GM19397 (cell line): ENCODE measurements at regions not wholly inside any gene's neighbourhood (a gene's known extent, or its start where the extent isn't known, plus 50 kb on each side); places are given as distances from the start of the nearest gene placed in this dataset.

Source experiments
- ATAC-seq: cut with Tn5 transposase; IDR thresholded peaks from one replicate; pipeline ENCODE4 v1.9.1; 2021; ENCODE audit warnings: mild to moderate bottlenecking, moderate library complexity; ENCODE audit not compliant: unreplicated experiment

DNA sequence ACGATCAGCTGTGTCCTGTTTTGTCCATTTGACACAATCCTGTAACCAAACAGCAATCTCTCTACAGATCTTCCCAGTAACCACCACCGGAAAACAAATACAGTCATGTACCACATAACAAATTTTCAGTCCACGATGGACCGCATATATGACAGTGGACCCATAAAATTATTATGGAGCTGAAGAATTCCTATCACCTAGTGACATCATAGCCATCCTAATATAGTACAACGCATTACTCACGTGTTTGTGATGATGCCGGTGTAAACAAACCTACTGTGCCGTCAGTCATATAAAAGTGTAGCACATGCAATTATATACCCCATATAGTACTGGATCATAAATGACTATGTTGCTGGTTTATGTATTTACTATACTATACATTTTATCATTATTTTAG is 133.7 kb upstream of the EDNRA start:
- ATAC-seq = no peak

DNA sequence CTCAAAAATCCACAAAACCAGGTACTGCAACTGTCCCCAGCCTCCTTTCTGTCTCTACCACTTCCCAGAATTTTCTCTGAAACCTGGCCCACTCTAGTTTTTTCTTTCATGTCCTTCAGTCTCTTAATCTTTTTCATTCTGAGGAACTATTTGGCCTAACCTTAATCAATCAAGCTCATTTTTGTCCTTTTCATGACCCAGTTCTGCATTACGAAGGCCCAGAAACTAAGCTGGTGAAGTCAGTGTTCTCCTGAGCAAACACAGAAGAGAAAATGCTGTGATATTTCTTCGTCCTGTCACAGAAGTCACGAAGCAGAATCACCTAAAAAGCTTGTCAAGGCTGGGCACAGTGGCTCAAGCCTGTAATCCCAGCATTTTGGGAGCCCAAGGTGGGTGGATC is 131.7 kb upstream of the EDNRA start:
- no peak for ATAC-seq

DNA sequence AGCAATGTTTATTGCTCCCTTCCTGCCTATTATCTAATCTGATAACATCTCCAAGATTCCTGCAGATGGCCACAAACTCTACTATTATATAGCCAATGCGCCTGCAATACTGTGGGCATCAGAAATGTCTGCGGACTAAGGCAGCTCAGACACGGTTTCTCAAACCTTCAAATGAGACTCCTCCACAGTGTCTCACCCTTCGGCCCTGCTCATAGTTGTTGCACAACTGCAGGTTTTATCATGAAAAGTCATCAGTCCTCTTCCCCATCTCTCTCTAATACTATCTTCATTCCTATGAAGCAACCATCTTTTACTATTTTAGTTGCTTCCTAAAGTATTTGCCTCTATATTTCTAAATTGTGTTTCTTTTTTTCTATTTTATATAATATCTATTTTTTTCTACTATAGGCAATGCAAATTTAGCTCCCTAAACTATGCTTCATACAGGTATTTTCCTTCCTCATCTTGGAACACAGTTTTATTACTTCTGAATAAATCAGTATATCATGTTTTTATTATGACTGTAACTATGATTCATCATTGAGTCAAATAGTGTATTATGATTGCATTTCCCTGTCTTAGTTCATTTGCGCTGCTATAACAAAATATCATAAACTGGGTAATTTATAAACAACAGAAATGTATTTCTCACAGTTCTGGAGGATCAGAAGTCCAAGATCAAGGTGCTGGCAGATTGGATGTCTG is 129.7 kb upstream of the EDNRA start:
- no peak for ATAC-seq

DNA sequence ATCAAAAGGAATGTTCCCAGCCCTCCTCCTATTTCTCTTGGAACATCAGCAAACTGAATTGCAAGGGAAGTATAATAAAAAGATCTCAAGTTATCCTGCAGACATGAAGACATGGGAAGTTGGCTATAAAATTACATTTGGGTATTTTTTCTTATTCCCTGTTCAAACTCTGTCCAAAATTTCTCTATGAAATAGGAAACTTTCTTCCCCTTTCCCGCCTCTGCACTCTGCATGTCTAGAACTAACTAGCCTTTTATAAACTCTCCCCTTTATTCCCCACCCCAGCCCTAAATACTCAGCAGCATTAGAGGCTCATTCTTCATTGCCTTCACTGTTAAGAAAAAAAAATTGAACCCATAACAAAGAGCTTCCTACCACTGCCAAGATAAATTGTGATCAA is 126.7 kb upstream of the EDNRA start:
- no peak for ATAC-seq

DNA sequence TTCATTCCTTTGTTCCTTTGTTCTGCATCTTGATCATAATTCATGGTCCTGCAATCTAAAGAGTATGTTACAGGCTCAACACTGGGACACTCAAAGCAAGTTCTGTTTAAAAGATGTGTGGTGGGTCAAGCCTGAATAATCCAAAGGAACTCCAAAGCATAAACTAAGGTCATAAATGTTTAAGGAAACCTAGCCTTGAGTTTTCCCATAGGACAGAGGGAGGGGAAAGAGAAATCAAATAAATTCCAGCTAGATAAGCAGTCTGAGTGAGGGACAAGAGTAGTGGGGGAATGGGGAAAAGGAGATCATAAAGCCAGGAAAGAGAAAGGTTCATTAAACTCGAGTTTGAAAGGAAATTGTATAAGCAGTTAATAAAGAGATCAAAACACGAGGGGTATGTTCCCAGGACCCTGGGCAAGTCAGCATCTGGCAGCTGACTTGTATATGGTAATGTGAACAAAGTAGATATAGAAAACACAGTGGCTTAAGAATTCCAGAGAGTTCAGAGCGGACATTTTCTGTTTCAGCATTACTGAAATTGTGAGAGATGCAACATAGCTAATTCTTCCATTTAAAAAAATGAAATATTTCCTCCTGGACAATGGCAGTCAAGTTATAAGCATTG is 125.8 kb upstream of the EDNRA start:
- no peak for ATAC-seq

DNA sequence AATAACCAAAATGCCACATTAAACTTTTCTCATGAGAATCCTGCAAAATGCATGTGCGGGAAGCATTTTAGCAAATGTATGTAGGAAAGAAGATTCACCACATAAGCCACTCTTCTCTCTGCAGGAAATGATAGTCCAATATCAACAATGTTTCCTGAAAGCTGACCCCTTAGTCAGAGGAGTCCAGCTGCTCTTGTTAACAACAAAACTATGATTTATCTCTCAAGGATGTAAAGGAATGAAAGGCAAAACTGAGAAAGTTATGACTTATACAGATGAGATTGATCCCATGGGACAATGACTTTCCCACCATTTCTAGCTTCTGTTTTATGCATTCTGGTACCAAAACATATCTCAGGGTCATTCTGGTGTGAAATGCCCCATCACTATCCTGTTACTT is 125.0 kb upstream of the EDNRA start:
- ATAC-seq = no peak

DNA sequence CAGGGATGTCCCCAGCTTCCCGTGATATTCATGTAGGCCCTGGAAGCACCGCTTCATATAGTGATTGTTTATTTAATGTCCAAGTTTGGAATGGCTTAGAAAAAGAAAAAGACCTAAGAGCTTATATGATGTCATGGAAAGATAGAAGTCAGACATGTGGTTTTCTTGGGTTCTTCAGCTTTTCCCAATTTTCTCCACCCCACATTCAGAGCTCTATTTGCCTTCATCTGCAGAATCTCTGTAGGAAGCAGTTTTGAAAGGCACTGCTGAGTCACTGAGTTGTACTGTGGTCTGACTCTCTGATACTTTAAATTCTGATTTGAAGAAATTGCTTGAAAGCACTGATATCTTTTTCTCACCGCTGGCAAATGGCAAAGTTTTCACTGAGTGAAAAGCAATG is 120.6 kb upstream of the EDNRA start:
- ATAC-seq = no peak

DNA sequence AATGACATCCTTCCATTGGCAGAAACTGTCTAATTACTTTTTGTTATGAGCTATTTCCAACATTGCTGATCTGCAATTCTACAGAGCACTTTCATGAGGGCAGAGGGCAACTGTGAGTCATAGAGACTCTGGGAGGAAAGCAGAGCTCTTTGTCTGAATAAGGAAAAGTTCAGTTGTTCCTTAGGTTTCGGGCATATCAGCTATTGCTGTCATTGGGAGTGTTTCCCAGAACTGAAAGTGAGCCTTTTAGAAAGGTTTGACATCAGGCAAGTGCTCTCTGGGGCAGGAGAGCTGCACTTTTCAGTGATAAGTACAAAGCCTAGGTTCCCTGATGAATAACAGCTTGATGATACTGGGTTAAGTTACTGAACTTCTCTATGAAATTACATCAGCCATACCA is 119.2 kb upstream of the EDNRA start:
- no peak for ATAC-seq

DNA sequence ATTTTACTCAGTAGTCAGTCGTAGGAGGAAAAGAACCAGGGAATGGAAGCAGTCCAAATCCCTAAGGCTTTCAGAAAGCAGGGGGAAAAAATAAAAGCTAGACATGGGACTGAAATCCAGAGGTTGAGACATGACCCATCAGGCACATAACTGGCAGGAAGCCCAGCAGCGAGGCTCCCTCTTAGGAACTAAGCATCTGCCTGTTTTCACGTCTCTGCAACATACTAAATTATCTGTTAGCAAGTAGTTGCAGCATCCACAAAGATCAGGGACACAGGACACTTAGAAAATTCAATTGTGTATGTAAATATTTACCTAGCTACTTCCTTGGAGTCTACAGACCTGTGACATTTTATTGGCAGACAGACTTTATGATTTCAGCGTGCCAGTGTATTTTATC is 118.0 kb upstream of the EDNRA start:
- no peak for ATAC-seq

DNA sequence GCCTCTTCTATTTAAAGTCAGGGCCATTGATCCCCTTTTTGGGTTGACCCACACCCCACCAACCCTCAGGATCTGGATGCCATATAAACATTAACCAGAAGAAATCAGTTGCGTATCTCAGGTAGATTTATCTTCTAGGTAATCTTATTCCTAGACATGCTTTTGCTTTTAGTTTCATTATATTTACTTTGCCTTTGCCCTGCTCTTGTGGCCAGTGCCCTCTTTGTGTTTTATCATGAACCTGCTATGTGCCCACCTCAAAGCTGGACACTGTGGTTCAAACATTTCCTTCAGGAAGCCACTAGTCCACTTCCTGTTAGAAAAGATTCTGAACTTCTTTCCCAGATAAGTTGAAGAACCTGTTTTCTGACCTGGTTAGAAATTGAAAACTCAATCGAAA is 117.4 kb upstream of the EDNRA start:
- ATAC-seq = no peak

DNA sequence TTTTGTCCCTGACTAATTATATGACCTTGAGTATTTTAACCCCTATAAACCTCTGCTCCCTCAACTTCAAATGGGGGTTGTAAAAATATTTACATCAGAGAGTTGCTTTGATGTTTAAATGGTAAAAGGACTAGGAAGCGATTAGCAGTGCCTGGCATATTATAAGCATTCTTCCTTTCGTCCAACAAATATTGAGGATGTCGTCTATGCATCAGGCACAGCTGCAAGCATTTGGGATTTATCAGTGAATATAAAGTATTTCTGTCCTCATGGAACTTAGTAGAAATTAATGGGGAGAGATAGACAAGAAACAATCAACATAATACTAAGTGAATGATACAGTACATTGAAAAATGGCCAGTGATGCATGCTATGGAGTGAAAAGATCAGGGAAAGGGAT is 115.5 kb upstream of the EDNRA start:
- ATAC-seq = no peak

DNA sequence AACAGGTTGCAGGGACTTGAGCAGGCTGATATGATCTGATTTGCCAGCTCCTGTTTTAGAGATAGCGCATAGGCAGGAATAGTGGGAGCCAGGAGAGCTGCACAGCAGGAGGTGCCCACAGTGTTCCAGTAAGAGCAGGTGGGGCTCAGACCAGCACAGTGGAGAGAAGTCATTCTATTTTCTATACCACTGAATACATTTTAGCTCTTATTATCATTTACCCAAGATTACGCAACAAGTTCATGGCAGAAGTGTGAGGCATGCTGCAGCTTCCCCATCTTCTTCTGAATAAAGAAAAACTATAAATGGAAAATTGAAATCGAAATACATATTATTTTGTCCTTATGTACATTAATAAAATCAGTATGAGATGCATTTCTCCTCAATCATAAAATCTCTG is 114.7 kb upstream of the EDNRA start:
- no peak for ATAC-seq

DNA sequence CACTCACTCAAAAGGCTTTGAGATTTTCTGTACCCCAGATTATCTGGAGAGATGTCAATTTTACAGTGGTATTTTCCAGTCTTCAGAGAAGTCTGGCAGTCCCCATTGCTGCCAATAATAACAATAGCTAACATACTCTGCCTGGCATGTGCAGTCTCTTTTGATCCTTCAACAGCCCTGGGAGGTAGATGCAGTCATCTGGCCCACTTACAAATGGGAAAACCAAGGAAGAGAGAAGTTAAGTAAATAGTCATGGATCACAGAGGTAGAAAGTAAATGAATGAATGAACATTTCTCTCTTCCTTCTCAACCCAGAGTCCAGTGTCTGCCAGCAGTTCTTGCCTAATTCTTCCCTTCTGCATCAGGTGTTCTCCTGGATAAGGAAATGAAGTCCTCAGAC is 113.0 kb upstream of the EDNRA start:
- ATAC-seq = no peak

DNA sequence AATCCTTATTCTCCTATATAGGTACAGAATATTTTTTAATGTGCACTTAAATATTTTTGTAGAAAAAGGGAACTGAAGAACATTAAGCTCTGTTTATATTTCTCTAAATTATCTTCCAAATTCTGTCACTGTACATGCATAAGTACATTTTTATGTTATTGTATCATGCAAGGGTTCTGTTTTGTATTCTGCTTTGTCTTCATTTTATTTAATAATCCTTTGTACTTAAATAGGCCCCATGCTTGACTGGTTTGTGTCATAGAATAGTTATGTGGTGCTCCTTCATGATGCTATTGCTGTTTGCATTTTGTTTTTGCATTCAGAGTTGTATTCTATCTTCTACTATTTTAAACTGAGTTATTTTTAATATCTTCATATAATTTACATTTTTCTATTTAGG is 111.9 kb upstream of the EDNRA start:
- ATAC-seq = no peak

DNA sequence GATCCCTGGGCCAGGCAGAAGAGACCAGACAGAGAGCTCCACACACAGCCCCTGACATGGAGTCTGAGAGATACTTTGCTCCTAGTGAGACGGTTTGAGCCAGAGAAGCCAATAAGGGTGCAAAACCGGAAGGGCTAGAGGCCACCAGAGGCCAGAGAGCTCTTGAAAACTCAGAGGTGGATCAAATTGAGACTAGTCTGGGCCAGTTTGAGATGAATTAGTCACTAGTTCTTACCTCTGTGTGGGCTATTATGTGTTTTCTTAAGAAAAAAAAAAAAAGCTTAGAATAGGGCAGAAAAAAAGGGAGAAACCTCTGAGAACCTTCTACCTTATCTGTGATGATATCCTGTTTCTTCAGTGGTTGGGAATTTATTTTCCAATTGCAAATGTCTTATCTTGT is 110.4 kb upstream of the EDNRA start:
- no peak for ATAC-seq

DNA sequence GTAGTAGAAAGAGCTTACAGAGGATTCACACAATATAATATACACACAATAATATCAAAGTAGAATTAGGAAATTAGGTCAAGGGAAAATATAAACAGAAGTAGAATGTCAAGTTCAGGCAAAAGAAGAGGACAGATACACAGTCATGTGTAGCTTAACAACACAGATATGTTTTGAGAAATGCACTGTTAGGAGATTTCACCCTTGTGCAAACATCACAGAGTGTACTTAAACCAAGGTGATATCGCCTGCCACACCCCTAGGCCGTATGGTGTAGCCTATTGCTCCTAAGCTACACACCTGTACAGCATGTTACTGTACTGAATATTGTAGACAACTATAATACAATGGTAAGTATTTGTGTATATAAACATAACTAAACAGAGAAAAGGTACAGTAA is 110.0 kb upstream of the EDNRA start:
- ATAC-seq = no peak

DNA sequence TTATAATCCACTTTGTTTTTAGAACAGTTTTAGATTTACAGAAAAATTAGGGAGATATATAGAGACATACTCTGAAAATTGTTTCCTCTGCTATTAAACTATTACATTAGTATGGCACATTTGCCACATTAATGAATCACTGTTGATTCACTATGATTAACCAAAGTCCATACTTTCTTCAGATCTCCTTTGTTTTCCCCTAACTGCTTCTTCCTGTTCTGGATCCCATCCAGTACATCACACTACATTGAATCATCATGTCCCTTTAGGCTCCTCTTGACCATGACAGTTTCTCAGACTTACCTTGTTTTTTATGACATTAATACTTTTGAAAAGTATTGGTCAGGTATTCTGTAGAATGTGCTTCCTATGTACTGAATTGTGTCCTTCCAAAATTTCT is 109.2 kb upstream of the EDNRA start:
- no peak for ATAC-seq

DNA sequence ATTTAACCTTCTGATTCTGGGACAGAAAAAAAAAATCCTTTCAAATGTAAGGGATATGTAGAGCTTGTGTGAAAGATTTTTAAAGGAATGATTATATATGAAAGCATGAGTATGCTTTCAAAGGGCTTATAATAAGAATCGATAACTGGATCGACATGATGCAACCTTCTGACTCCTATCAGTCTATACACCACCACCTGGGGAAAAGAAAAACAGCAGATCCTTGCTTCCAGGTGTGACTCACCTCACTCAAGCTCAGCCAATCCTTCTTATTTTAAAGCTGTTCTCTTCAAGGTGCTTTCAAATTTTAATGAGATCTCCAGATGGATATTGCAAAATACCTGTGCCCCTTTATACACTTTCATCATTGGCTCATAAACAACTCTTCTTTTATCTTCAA is 102.1 kb upstream of the EDNRA start:
- no peak for ATAC-seq

DNA sequence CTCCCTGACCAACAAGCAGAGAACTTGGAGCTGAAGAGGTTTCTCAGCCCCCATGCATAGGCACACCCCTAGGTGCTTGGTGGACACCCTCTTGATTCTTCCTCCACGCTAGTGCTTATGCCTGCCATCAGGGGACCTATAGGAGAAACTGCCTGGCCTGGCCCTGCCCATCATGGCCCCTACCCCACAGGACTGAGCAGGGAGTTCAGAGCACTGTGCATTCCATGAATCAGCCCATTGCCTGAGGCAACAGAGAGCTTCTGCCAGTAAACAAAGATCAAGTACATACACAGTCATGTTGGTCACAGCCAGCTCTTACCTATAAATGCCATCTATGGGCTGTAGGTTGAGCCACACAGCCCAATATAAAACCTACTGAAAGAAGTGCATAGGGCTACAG is 99.1 kb upstream of the EDNRA start:
- no peak for ATAC-seq

DNA sequence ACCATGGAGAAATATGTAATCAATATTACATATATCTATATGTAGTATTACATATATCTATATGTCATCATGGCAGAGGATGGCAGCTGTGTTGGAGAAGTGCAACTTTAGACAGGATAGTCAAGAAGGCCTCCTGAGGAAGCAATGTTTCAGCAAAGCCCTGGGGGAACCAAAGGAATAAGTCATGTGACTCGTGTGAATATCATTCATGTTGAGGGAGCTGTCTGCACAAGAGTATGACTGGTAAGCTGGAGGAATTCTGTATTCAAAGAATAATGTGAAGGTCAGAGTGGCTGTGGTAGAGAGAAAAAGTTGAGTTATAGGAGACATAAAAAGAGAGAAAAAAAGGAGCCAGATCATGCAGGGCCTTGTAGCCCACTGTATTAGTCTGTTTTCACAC is 92.9 kb upstream of the EDNRA start:
- no peak for ATAC-seq

DNA sequence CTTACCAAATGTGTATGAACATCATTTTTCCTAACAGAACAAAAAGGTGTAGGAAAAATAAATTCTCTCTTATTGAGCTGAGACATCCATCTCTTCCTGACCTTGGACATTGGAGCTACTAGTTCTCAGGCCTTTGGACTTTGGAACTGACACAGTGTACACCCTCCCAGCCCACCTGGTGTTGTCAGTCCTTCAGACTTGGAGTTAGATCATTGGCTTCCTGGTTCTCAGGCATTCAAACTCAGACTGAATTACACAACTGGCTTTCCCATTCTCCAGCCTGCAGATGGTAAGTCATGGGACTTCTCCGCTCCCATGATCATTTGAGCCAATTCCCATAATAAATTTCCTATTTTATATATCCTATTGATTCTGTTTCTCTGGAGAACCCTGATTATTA is 84.8 kb upstream of the EDNRA start:
- ATAC-seq = no peak

DNA sequence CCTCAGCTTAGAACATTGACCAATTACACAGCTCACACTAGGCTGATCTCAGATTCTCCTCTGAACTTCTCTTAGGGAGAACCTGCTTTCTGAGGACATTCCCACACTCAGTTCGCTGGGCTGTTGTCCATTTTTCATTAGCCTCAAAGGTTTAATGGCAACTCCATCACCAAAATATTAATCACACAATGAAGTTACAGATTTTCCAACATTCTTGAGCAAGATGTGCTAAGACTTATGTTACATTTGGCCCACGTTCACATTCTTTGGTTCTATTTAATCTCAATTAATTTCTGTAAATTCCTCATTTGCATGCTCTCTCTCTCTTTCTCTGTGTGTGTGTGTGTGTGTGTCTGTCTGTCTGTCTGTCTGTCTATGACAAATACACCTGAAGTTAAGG is 82.3 kb upstream of the EDNRA start:
- ATAC-seq = no peak

DNA sequence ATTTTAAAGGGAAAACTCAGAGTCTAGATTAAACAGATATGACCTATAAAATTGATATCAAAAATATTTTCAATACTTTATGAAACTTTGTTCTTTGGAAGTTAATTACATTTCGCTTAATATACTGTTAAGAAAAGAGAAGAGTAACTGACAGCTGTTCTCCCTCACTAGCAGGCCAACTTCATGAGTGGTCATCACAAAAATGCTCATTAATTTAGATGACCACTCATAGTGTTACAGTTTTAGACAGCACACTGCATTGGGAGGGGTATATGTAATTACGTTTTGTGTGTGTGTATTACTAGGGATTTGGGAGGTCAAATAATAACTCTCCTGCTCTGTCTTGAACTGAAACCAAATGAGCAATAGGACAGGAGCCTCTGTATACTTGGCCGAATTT is 80.2 kb upstream of the EDNRA start:
- no peak for ATAC-seq
